ENCODE measurements at regions not wholly inside any gene's neighbourhood (a gene's known extent, or its start where the extent isn't known, plus 50 kb on each side); places are given as distances from the start of the nearest gene placed in this dataset.

GRCh38 chr16:65731833-65732232 is 610.0 kb upstream of the CDH11 start:
- H3K9me3 ChIP-seq (ENCODE audit: low read length): no peaks in the 10 kb centered on the region
- ChIA-PET CTCF (ENCODE audit: unreplicated experiment) (no interaction called here), POLR2A (no interaction called here)
- no peak for TF ChIP-seq EZH2phosphoT487 (IDR thresholded peaks at IDR 0.05; ENCODE audit: borderline replicate concordance, low read depth, low read length)
- no peak for TF ChIP-seq CTCF (conservative IDR thresholded peaks at IDR 0.05; ENCODE audit: low read length)
- no peak overlapping the region for H3K4me2 ChIP-seq (ENCODE audit: low read length)
- no peaks in the 10 kb centered on the region for H3K4me1 ChIP-seq (ENCODE audit: insufficient read depth, low read length, poor library complexity, severe bottlenecking)
- no peak overlapping the region for H3K4me3 ChIP-seq (ENCODE audit: low read depth, low read length, poor library complexity, severe bottlenecking)
- H3K9me2 ChIP-seq (ENCODE audit: insufficient read depth, low read length): no peaks in the 10 kb centered on the region
- H2AFZ ChIP-seq (ENCODE audit: low read length): no peak overlapping the region
- H3K36me3 ChIP-seq (ENCODE audit: insufficient read depth, low read length): no peaks in the 10 kb centered on the region
- H3K27ac ChIP-seq (ENCODE audit: low read depth, low read length, poor library complexity, severe bottlenecking): no peak overlapping the region
- intact Hi-C loops (cut with micrococcal nuclease; ENCODE audit: unreplicated experiment): no loop called here
- H3K79me2 ChIP-seq (ENCODE audit: insufficient read depth, low read depth, low read length): no peaks in the 10 kb centered on the region
- H4K20me1 ChIP-seq (ENCODE audit: insufficient read depth, low read length): no peaks in the 10 kb centered on the region
- BruUV-seq (replicated peaks): no TSS peak
- no peak for DNase-seq (ENCODE audit: low spot score)

GRCh38 chr16:65728652-65729051 is 606.8 kb upstream of the CDH11 start:
- Histone ChIP-seq H4K20me1 (ENCODE audit: insufficient read depth, low read length) (no peaks in the 10 kb centered on the region), H3K4me2 (ENCODE audit: low read length) (no peak overlapping the region), H3K9me2 (ENCODE audit: insufficient read depth, low read length) (no peaks in the 10 kb centered on the region), H3K4me3 (ENCODE audit: low read depth, low read length, poor library complexity, severe bottlenecking) (no peak overlapping the region), H3K4me1 (ENCODE audit: insufficient read depth, low read length, poor library complexity, severe bottlenecking) (no peaks in the 10 kb centered on the region), H3K79me2 (ENCODE audit: insufficient read depth, low read depth, low read length) (no peaks in the 10 kb centered on the region), H2AFZ (ENCODE audit: low read length) (no peak overlapping the region), H3K9me3 (ENCODE audit: low read length) (no peaks in the 10 kb centered on the region), H3K27ac (ENCODE audit: low read depth, low read length, poor library complexity, severe bottlenecking) (no peak overlapping the region), H3K36me3 (ENCODE audit: insufficient read depth, low read length) (no peaks in the 10 kb centered on the region)
- CTCF ChIA-PET (ENCODE audit: unreplicated experiment): no interaction called here
- DNase-seq (ENCODE audit: low spot score): no peak
- TF ChIP-seq CTCF (conservative IDR thresholded peaks at IDR 0.05; ENCODE audit: low read length) (no peak), EZH2phosphoT487 (IDR thresholded peaks at IDR 0.05; ENCODE audit: borderline replicate concordance, low read depth, low read length) (no peak)
- no TSS peak for BruUV-seq (replicated peaks)
- POLR2A ChIA-PET: interaction anchor here (0.6 kb wide), 1 partner anchor 1067 kb away, joined by 3 read pairs; no protein-coding TSS in a partner anchor
- intact Hi-C loops (cut with micrococcal nuclease; ENCODE audit: unreplicated experiment): no loop called here

- Histone ChIP-seq H3K4me3 (ENCODE audit: low read depth, low read length, poor library complexity, severe bottlenecking) (no peak overlapping the region), H3K9me2 (ENCODE audit: insufficient read depth, low read length) (no peaks in the 10 kb centered on the region), H3K27ac (ENCODE audit: low read depth, low read length, poor library complexity, severe bottlenecking) (no peak overlapping the region), H3K36me3 (ENCODE audit: insufficient read depth, low read length) (no peaks in the 10 kb centered on the region), H3K9me3 (ENCODE audit: low read length) (no peaks in the 10 kb centered on the region), H4K20me1 (ENCODE audit: insufficient read depth, low read length) (no peaks in the 10 kb centered on the region), H3K4me1 (ENCODE audit: insufficient read depth, low read length, poor library complexity, severe bottlenecking) (no peaks in the 10 kb centered on the region), H3K79me2 (ENCODE audit: insufficient read depth, low read depth, low read length) (no peaks in the 10 kb centered on the region), H2AFZ (ENCODE audit: low read length) (no peak overlapping the region), H3K4me2 (ENCODE audit: low read length) (no peak overlapping the region)
- CTCF ChIA-PET (ENCODE audit: unreplicated experiment): no interaction called here
- intact Hi-C loops (cut with micrococcal nuclease; ENCODE audit: unreplicated experiment): no loop called here
- TF ChIP-seq CTCF (conservative IDR thresholded peaks at IDR 0.05; ENCODE audit: low read length): no peak
- TF ChIP-seq EZH2phosphoT487 (IDR thresholded peaks at IDR 0.05; ENCODE audit: borderline replicate concordance, low read depth, low read length): no peak
- POLR2A ChIA-PET: no interaction called here
- DNase-seq (ENCODE audit: low spot score): no peak
- BruUV-seq (replicated peaks): no TSS peak
These were observed 606.3 kb upstream of the CDH11 start for GRCh38 chr16:65728167-65728566.
